Lung (tissue), 11 donors: ENCODE measurements at regions not wholly inside any gene's neighbourhood (a gene's known extent, or its start where the extent isn't known, plus 50 kb on each side); places are given as distances from the start of the nearest gene placed in this dataset.

ENCODE experiments used
- ATAC-seq: fragments of 200-7000 bp; cut with Tn5 transposase; one replicate; pipeline ENCODE4 v1.9.1; 2020; ENCODE audit warnings: moderate number of reproducible peaks; ENCODE audit not compliant: insufficient read depth, low FRiP score
- DNase-seq, 3 donors: peaks; one replicate each; pipeline ENCODE4 v3.0.0-alpha.2; 2013 to 2017
- H3K27ac ChIP-seq, 2 donors: one replicate each; pipeline ENCODE4 v1.5.1; 2013; ENCODE audit warnings: mild to moderate bottlenecking in 2 of 2, moderate library complexity in 2 of 2, control low read depth in 1 of 2, inconsistent platforms in 1 of 2, low read depth in 1 of 2, low read length in 1 of 2
- H3K27me3 ChIP-seq, 3 donors: one replicate each; pipeline ENCODE4 v1.5.1; 2013; ENCODE audit warnings: low read length in 2 of 3; ENCODE audit not compliant: control insufficient read depth in 3 of 3, insufficient read depth in 3 of 3
- H3K36me3 ChIP-seq, 4 donors: one replicate each; pipeline ENCODE4 v1.5.1; 2013; ENCODE audit warnings: low read length in 4 of 4, mild to moderate bottlenecking in 1 of 4, moderate library complexity in 1 of 4; ENCODE audit not compliant: control insufficient read depth in 4 of 4, insufficient read depth in 4 of 4
- H3K4me1 ChIP-seq, 5 donors: one replicate each; pipeline ENCODE4 v1.5.1; 2013; ENCODE audit warnings: low read length in 5 of 5, mild to moderate bottlenecking in 2 of 5, moderate library complexity in 1 of 5; ENCODE audit not compliant: control insufficient read depth in 5 of 5, insufficient read depth in 5 of 5
- H3K4me3 ChIP-seq: one replicate; pipeline ENCODE4 v1.5.1; 2013; ENCODE audit warnings: mild to moderate bottlenecking, control low read depth, moderate library complexity
- H3K9ac ChIP-seq, 2 donors: one replicate each; pipeline ENCODE4 v1.5.1; 2013; ENCODE audit warnings: low read length in 2 of 2, control low read depth in 1 of 2; ENCODE audit not compliant: insufficient read depth in 1 of 2
- H3K9me3 ChIP-seq, 4 donors: one replicate each; pipeline ENCODE4 v1.5.1; 2013; ENCODE audit warnings: low read length in 3 of 4, mild to moderate bottlenecking in 1 of 4, moderate library complexity in 1 of 4; ENCODE audit not compliant: control insufficient read depth in 4 of 4, insufficient read depth in 3 of 4
- WGBS, 2 donors: extraction: QIAGEN DNeasy Blood & Tissue Kit; methylation state at CpG; one replicate each; pipeline ENCODE4 v1.1.7; 2013; 5-methylcytosine and 5-hydroxymethylcytosine counted together
- TF ChIP-seq, protein P1 (sequence below): IDR thresholded peaks from 2 replicates; pipeline ENCODE4 v1.5.1; 2012; ENCODE audit warnings: mild to moderate bottlenecking; ENCODE audit errors: control extremely low read depth, extremely low read depth
- donor health status: control.
- donor health status: control.
- donor health status: Bipolar disorder and iron deficiency.
- donor health status: healthy.
- donor health status: DM: yes; HTN: yes; CAD: no.

DNA sequence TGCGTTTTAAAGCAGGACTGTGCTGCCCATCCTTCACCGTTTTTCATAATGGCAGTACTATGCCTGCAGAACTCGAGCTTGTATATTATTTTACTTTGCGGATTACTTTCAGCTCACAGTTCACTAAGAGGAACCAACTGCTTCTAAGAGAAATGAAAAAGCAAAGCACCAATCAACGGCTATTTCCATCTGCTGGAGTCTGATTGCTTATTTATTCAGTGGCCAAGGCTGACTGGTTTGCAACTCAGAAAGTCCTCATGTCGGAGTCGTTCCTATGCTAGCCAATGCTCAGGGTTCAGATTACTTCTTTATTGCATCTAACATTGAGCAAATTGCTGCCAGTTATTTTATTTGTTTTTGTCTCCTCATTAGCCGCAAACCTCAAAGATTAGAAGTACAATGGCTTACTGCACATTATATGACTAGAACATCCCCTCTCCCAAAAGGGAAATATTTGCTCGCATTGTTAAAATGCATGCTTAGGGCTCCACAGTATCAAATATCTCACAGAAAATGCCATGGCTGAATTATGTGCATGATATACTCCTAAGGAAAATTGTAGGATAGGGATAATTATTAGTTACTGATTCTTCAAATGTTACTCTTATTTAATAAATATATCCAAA is 1628.2 kb upstream of the ADGRL3 start:
- no peak for ATAC-seq
- no peak for DNase-seq
- WGBS, 2 donors: 74 to 75% methylated on average over 9 of the region's 9 CpGs
- no peaks in the 10 kb centered on the region for H3K27me3 ChIP-seq
- no peaks in the 10 kb centered on the region for H3K9me3 ChIP-seq
- H3K9ac ChIP-seq: no peak overlapping the region
- TF ChIP-seq, protein P1, sequence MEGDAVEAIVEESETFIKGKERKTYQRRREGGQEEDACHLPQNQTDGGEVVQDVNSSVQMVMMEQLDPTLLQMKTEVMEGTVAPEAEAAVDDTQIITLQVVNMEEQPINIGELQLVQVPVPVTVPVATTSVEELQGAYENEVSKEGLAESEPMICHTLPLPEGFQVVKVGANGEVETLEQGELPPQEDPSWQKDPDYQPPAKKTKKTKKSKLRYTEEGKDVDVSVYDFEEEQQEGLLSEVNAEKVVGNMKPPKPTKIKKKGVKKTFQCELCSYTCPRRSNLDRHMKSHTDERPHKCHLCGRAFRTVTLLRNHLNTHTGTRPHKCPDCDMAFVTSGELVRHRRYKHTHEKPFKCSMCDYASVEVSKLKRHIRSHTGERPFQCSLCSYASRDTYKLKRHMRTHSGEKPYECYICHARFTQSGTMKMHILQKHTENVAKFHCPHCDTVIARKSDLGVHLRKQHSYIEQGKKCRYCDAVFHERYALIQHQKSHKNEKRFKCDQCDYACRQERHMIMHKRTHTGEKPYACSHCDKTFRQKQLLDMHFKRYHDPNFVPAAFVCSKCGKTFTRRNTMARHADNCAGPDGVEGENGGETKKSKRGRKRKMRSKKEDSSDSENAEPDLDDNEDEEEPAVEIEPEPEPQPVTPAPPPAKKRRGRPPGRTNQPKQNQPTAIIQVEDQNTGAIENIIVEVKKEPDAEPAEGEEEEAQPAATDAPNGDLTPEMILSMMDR: no peak
- H3K36me3 ChIP-seq: no peaks in the 10 kb centered on the region
- H3K27ac ChIP-seq: no peak overlapping the region
- H3K4me1 ChIP-seq: no peaks in the 10 kb centered on the region
- no peak overlapping the region for H3K4me3 ChIP-seq

DNA sequence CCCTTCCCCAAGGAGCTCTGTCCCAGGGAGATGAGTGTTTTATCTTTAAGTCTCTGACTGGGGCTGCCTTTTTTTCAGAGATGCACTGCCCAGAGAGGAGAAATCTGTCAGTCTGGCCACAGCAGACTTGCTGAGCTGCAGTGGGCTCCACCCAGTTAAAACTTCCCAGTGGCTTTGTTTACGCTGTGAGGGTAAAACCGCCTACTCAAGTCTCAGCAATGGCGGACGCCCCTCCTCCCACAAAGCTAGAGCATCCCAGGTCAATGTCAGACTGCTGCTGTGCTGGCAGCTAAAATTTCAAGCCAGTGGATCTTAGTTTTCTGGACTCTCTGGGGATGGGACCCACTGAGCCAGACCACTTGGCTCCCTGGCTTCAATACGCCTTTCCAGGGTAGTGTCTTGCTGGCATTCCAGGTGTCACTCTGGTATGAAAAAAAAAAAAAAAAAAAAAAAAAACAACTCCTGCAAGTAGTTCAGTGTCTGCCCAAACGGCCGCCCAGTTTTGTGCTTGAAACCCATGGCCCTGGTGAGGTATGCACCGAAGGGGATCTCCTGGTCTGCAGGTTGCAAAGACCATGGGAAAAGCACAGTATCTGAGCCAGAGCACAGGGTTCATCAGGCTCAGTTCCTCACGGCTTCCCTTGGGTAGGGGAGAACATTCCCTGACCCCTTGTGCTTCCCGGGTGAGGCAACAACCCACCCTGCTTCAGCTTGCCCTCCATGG is 1616.1 kb upstream of the ADGRL3 start:
- Histone ChIP-seq H3K4me3 (no peak overlapping the region), H3K27me3 (no peaks in the 10 kb centered on the region), H3K27ac (no peak overlapping the region), H3K9me3 (peaks cover 0 to 8% (median 0%) of the 10 kb centered on the region in 4 donors), H3K9ac (no peak overlapping the region), H3K4me1 (no peaks in the 10 kb centered on the region), H3K36me3 (no peaks in the 10 kb centered on the region)
- 83 to 86% methylated on average over 10 of the region's 10 CpGs for WGBS, 2 donors
- ATAC-seq (no peak), DNase-seq (no peak)
- TF ChIP-seq, protein P1: no peak

- DNase-seq (peak in 1 of 3 donors; percentile 0), ATAC-seq (peak; percentile 60)
Measured at GRCh38 chr4:59597536-59598329, 1602.4 kb upstream of the ADGRL3 start.

More at GRCh38 chr4:59597536-59598329, 1602.4 kb upstream of the ADGRL3 start:
- H3K9ac ChIP-seq: no peak overlapping the region
- no peak overlapping the region for H3K4me3 ChIP-seq
- H3K27me3 ChIP-seq: no peaks in the 10 kb centered on the region
- WGBS, 2 donors: 42 to 55% methylated on average over 3 of the region's 3 CpGs
- H3K27ac ChIP-seq: no peak overlapping the region
- H3K4me1 ChIP-seq: no peaks in the 10 kb centered on the region
- TF ChIP-seq, protein P1: no peak
- no peaks in the 10 kb centered on the region for H3K9me3 ChIP-seq
- no peaks in the 10 kb centered on the region for H3K36me3 ChIP-seq
